Liver (tissue), 8 donors: ENCODE measurements at regions not wholly inside any gene's neighbourhood (a gene's known extent, or its start where the extent isn't known, plus 50 kb on each side); places are given as distances from the start of the nearest gene placed in this dataset.

Experiments
- DNase-seq: peaks from one replicate; pipeline ENCODE4 v3.0.0-alpha.2; 2017; ENCODE audit warnings: low spot score
- H3K27ac ChIP-seq, 2 donors: one replicate each; pipeline ENCODE4 v1.7.0; 2013; ENCODE audit warnings: inconsistent platforms in 2 of 2, low read length in 2 of 2, control low read depth in 1 of 2, low read depth in 1 of 2, mild to moderate bottlenecking in 1 of 2
- H3K27me3 ChIP-seq, 4 donors: one replicate each; pipeline versions ENCODE4 v1.6.1 to v1.7.0; 2013; ENCODE audit warnings: low read length in 3 of 4, inconsistent platforms in 1 of 4, mild to moderate bottlenecking in 1 of 4, moderate library complexity in 1 of 4; ENCODE audit not compliant: control insufficient read depth in 4 of 4, insufficient read depth in 4 of 4
- H3K36me3 ChIP-seq, 4 donors: one replicate each; pipeline versions ENCODE4 v1.6.1 to v1.7.0; 2013; ENCODE audit warnings: low read length in 3 of 4, mild to moderate bottlenecking in 3 of 4, low read depth in 1 of 4, moderate library complexity in 1 of 4; ENCODE audit not compliant: control insufficient read depth in 4 of 4, insufficient read depth in 3 of 4
- H3K4me1 ChIP-seq, 4 donors: one replicate each; pipeline versions ENCODE4 v1.6.1 to v1.7.0; 2013; ENCODE audit warnings: low read length in 3 of 4, mild to moderate bottlenecking in 3 of 4, moderate library complexity in 1 of 4; ENCODE audit not compliant: control insufficient read depth in 4 of 4, insufficient read depth in 4 of 4
- H3K4me3 ChIP-seq, 3 donors: one replicate each; pipeline versions ENCODE4 v1.6.1 to v1.7.0; 2013; ENCODE audit warnings: low read length in 3 of 3, control low read depth in 1 of 3, low read depth in 1 of 3, mild to moderate bottlenecking in 1 of 3
- H3K9ac ChIP-seq, 2 donors: one replicate each; pipeline ENCODE4 v1.7.0; 2013; ENCODE audit warnings: low read length in 2 of 2, mild to moderate bottlenecking in 2 of 2, moderate library complexity in 2 of 2, control low read depth in 1 of 2, low read depth in 1 of 2
- H3K9me3 ChIP-seq, 4 donors: one replicate each; pipeline versions ENCODE4 v1.6.1 to v1.7.0; 2013; ENCODE audit warnings: low read length in 3 of 4; ENCODE audit not compliant: control insufficient read depth in 4 of 4
- CTCF ChIP-seq: fragments of 150-350 bp; IDR thresholded peaks from 2 replicates; pipeline ENCODE4 v1.5.1; 2017; ENCODE audit warnings: improper control_type of control experiment, low read depth, low read length; ENCODE audit not compliant: missing input control
- EGR1 ChIP-seq, 2 donors: IDR thresholded peaks; 2 replicates each; pipeline ENCODE4 v1.6.1; 2016 to 2018; ENCODE audit warnings: antibody characterized with exemption in 2 of 2, low read depth in 2 of 2
- FOXA1 ChIP-seq: IDR thresholded peaks from 2 replicates; pipeline ENCODE4 v1.6.1; 2016; ENCODE audit warnings: antibody characterized with exemption
- FOXA2 ChIP-seq: IDR thresholded peaks from 2 replicates; pipeline ENCODE4 v1.6.1; 2016; ENCODE audit warnings: antibody characterized with exemption
- GABPA ChIP-seq, 2 donors: IDR thresholded peaks in 1 of 2; conservative IDR thresholded peaks in 1 of 2; 2 replicates each; pipeline ENCODE4 v1.6.1; 2016; ENCODE audit warnings: antibody characterized with exemption in 2 of 2, mild to moderate bottlenecking in 1 of 2, moderate library complexity in 1 of 2
- HNF4A ChIP-seq, 2 donors: conservative IDR thresholded peaks; 2 replicates each; pipeline ENCODE4 v1.6.1; 2016; ENCODE audit warnings: antibody characterized with exemption in 2 of 2, mild to moderate bottlenecking in 2 of 2
- HNF4G ChIP-seq: IDR thresholded peaks from 2 replicates; pipeline ENCODE4 v1.6.1; 2016; ENCODE audit warnings: antibody characterized with exemption
- JUND ChIP-seq, 2 donors: IDR thresholded peaks; 2 replicates each; pipeline ENCODE4 v1.6.1; 2016; ENCODE audit warnings: antibody characterized with exemption in 2 of 2
- MAX ChIP-seq: IDR thresholded peaks from 2 replicates; pipeline ENCODE4 v1.6.1; 2016; ENCODE audit warnings: antibody characterized with exemption
- NR2F2 ChIP-seq: IDR thresholded peaks from 2 replicates; pipeline ENCODE4 v1.6.1; 2016; ENCODE audit warnings: antibody characterized with exemption
- RAD21 ChIP-seq, 2 donors: IDR thresholded peaks; 2 replicates each; pipeline ENCODE4 v1.6.1; 2016; ENCODE audit warnings: antibody characterized with exemption in 2 of 2, mild to moderate bottlenecking in 2 of 2
- RXRA ChIP-seq, 2 donors: IDR thresholded peaks; 2 replicates each; pipeline ENCODE4 v1.6.1; 2017 to 2018; ENCODE audit warnings: antibody characterized with exemption in 2 of 2, mild to moderate bottlenecking in 1 of 2
- SP1 ChIP-seq: IDR thresholded peaks from 2 replicates; pipeline ENCODE4 v1.6.1; 2018; ENCODE audit warnings: antibody characterized with exemption, mild to moderate bottlenecking
- TAF1 ChIP-seq: conservative IDR thresholded peaks from 2 replicates; pipeline ENCODE4 v1.6.1; 2016; ENCODE audit warnings: antibody characterized with exemption, mild to moderate bottlenecking
- YY1 ChIP-seq: IDR thresholded peaks from 2 replicates; pipeline ENCODE4 v1.6.1; 2016; ENCODE audit warnings: antibody characterized with exemption, mild to moderate bottlenecking
- WGBS: extraction: QIAGEN DNeasy Blood & Tissue Kit; methylation state at CpG from one replicate; pipeline ENCODE4 v1.1.7; 2013; 5-methylcytosine and 5-hydroxymethylcytosine counted together
- TF ChIP-seq, protein P1 (sequence below): IDR thresholded peaks from 2 replicates; pipeline ENCODE4 v1.6.1; 2016; ENCODE audit warnings: antibody characterized with exemption
- TF ChIP-seq, protein P2 (sequence below): IDR thresholded peaks from 2 replicates; pipeline ENCODE4 v1.6.1; 2016; ENCODE audit warnings: antibody characterized with exemption, mild to moderate bottlenecking
- TF ChIP-seq, protein P3 (sequence below): IDR thresholded peaks from 2 replicates; pipeline ENCODE4 v1.6.1; 2016; ENCODE audit warnings: antibody characterized with exemption
- donor health status: healthy.
- donor health status: healthy.
- donor health status: healthy.
- donor health status: healthy.
- donor health status: healthy.

GRCh38 chr15:31815411-31816155 is 214.7 kb upstream of the CHRNA7 start:
- Histone ChIP-seq H3K9ac (no peak overlapping the region), H3K36me3 (no peaks in the 10 kb centered on the region), H3K4me3 (no peak overlapping the region), H3K9me3 (no peaks in the 10 kb centered on the region), H3K27ac (no peak overlapping the region), H3K27me3 (no peaks in the 10 kb centered on the region), H3K4me1 (no peaks in the 10 kb centered on the region)
- no peak for DNase-seq
- TF ChIP-seq SP1: no peak
- no peak for TF ChIP-seq MAX
- no peak for TF ChIP-seq NR2F2
- TF ChIP-seq JUND (IDR thresholded peaks at IDR 0.05): no peak
- no peak for TF ChIP-seq EGR1 (IDR thresholded peaks at IDR 0.05; ENCODE audit: low read depth in 2 of 2)
- TF ChIP-seq, protein P1, sequence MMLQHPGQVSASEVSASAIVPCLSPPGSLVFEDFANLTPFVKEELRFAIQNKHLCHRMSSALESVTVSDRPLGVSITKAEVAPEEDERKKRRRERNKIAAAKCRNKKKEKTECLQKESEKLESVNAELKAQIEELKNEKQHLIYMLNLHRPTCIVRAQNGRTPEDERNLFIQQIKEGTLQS: no peak
- TF ChIP-seq, protein P2, sequence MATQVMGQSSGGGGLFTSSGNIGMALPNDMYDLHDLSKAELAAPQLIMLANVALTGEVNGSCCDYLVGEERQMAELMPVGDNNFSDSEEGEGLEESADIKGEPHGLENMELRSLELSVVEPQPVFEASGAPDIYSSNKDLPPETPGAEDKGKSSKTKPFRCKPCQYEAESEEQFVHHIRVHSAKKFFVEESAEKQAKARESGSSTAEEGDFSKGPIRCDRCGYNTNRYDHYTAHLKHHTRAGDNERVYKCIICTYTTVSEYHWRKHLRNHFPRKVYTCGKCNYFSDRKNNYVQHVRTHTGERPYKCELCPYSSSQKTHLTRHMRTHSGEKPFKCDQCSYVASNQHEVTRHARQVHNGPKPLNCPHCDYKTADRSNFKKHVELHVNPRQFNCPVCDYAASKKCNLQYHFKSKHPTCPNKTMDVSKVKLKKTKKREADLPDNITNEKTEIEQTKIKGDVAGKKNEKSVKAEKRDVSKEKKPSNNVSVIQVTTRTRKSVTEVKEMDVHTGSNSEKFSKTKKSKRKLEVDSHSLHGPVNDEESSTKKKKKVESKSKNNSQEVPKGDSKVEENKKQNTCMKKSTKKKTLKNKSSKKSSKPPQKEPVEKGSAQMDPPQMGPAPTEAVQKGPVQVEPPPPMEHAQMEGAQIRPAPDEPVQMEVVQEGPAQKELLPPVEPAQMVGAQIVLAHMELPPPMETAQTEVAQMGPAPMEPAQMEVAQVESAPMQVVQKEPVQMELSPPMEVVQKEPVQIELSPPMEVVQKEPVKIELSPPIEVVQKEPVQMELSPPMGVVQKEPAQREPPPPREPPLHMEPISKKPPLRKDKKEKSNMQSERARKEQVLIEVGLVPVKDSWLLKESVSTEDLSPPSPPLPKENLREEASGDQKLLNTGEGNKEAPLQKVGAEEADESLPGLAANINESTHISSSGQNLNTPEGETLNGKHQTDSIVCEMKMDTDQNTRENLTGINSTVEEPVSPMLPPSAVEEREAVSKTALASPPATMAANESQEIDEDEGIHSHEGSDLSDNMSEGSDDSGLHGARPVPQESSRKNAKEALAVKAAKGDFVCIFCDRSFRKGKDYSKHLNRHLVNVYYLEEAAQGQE: no peak
- TF ChIP-seq HNF4G: no peak
- TF ChIP-seq CTCF: no peak
- TF ChIP-seq, protein P3, sequence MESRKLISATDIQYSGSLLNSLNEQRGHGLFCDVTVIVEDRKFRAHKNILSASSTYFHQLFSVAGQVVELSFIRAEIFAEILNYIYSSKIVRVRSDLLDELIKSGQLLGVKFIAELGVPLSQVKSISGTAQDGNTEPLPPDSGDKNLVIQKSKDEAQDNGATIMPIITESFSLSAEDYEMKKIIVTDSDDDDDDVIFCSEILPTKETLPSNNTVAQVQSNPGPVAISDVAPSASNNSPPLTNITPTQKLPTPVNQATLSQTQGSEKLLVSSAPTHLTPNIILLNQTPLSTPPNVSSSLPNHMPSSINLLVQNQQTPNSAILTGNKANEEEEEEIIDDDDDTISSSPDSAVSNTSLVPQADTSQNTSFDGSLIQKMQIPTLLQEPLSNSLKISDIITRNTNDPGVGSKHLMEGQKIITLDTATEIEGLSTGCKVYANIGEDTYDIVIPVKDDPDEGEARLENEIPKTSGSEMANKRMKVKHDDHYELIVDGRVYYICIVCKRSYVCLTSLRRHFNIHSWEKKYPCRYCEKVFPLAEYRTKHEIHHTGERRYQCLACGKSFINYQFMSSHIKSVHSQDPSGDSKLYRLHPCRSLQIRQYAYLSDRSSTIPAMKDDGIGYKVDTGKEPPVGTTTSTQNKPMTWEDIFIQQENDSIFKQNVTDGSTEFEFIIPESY: no peak
- no peak for TF ChIP-seq HNF4A (conservative IDR thresholded peaks at IDR 0.05)
- TF ChIP-seq RAD21 (IDR thresholded peaks at IDR 0.05): no peak
- no peak for TF ChIP-seq RXRA (IDR thresholded peaks at IDR 0.05)
- no peak for TF ChIP-seq TAF1
- no peak for TF ChIP-seq YY1
- 77% methylated on average over 15 of the region's 15 CpGs for WGBS

GRCh38 chr15:31822463-31822862 is 207.9 kb upstream of the CHRNA7 start:
- Histone ChIP-seq H3K36me3 (no peaks in the 10 kb centered on the region), H3K9me3 (no peaks in the 10 kb centered on the region), H3K4me1 (no peaks in the 10 kb centered on the region), H3K27ac (no peak overlapping the region), H3K9ac (no peak overlapping the region), H3K4me3 (no peak overlapping the region), H3K27me3 (no peaks in the 10 kb centered on the region)
- no peak for DNase-seq
- WGBS: 96% methylated on average over 2 of the region's 2 CpGs
- TF ChIP-seq, protein P3: no peak
- TF ChIP-seq GABPA (IDR thresholded peaks at IDR 0.05 in 1 of 2, conservative IDR thresholded peaks at IDR 0.05 in 1 of 2) (no peak), FOXA2 (no peak), FOXA1 (no peak), YY1 (no peak), EGR1 (IDR thresholded peaks at IDR 0.05; ENCODE audit: low read depth in 2 of 2) (no peak), TAF1 (no peak), RXRA (IDR thresholded peaks at IDR 0.05) (no peak), HNF4A (conservative IDR thresholded peaks at IDR 0.05) (no peak), HNF4G (no peak)
- TF ChIP-seq, protein P2: no peak
